GM12873 (cell line): ENCODE measurements at regions not wholly inside any gene's neighbourhood (a gene's known extent, or its start where the extent isn't known, plus 50 kb on each side); places are given as distances from the start of the nearest gene placed in this dataset.

Source experiments
- TF ChIP-seq, protein P1 (sequence below): IDR thresholded peaks from 2 replicates; pipeline ENCODE4 v1.5.1; 2012; ENCODE audit warnings: low read depth, mild to moderate bottlenecking, moderate library complexity, low read length, control low read depth; ENCODE audit not compliant: insufficient read depth; ENCODE audit errors: missing control alignments

- TF ChIP-seq, protein P1, sequence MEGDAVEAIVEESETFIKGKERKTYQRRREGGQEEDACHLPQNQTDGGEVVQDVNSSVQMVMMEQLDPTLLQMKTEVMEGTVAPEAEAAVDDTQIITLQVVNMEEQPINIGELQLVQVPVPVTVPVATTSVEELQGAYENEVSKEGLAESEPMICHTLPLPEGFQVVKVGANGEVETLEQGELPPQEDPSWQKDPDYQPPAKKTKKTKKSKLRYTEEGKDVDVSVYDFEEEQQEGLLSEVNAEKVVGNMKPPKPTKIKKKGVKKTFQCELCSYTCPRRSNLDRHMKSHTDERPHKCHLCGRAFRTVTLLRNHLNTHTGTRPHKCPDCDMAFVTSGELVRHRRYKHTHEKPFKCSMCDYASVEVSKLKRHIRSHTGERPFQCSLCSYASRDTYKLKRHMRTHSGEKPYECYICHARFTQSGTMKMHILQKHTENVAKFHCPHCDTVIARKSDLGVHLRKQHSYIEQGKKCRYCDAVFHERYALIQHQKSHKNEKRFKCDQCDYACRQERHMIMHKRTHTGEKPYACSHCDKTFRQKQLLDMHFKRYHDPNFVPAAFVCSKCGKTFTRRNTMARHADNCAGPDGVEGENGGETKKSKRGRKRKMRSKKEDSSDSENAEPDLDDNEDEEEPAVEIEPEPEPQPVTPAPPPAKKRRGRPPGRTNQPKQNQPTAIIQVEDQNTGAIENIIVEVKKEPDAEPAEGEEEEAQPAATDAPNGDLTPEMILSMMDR = no peak
Observed at GRCh38 chr10:42969909-42970308, 107.0 kb upstream of the RET start.

- TF ChIP-seq, protein P1 = no peak
Observed at GRCh38 chr10:42970451-42971250, 106.2 kb upstream of the RET start.

DNA sequence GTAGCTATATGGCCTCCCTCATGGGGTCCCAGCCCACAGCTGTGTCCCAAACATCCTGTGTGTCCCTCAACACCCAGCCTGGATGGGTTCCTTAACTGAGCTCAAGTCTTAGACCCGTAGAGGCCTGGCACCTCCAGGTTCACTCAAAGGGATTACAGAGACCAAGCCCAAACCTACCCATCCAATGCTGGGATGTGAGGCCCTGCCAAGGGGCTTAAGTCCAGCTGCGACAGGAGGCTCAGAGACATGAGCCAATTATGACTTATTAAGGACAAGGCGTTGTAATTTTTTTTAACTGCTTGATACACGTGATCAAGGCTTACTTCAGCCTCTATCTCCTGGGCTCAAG is 105.6 kb upstream of the RET start:
- TF ChIP-seq, protein P1 = no peak

GRCh38 chr10:42972946-42973345 is 103.9 kb upstream of the RET start:
- TF ChIP-seq, protein P1 = no peak

GRCh38 chr10:42973411-42973810 is 103.5 kb upstream of the RET start:
- TF ChIP-seq, protein P1 = no peak

GRCh38 chr10:42973870-42974692 is 102.8 kb upstream of the RET start:
- TF ChIP-seq, protein P1 = no peak

GRCh38 chr10:42974693-42975002 is 102.2 kb upstream of the RET start:
- TF ChIP-seq, protein P1 = no peak
